Hepatocyte (in vitro differentiated cells): ENCODE measurements at regions not wholly inside any gene's neighbourhood (a gene's known extent, or its start where the extent isn't known, plus 50 kb on each side); places are given as distances from the start of the nearest gene placed in this dataset.

ENCODE experiments used
- DNase-seq: peaks from one replicate; pipeline ENCODE4 v3.0.0-alpha.2; 2016; ENCODE audit warnings: low spot score
- H2AFZ ChIP-seq: fragments of 200-600 bp; sonication (generic); 2 replicates; pipeline ENCODE4 v1.6.0; 2016; ENCODE audit warnings: antibody characterized with exemption, mild to moderate bottlenecking
- H3K27ac ChIP-seq: fragments of 200-600 bp; sonication (generic); 2 replicates; pipeline ENCODE4 v1.5.1; 2016; ENCODE audit warnings: mild to moderate bottlenecking
- H3K27me3 ChIP-seq: fragments of 200-600 bp; sonication (generic); 2 replicates; pipeline ENCODE4 v1.6.1; 2016
- H3K36me3 ChIP-seq: fragments of 200-600 bp; sonication (generic); replicated peaks from 2 replicates; pipeline ENCODE4 v1.5.1; 2016; ENCODE audit warnings: low read depth; ENCODE audit not compliant: insufficient read depth
- H3K4me1 ChIP-seq: fragments of 200-600 bp; sonication (generic); 2 replicates; pipeline ENCODE4 v1.5.1; 2016; ENCODE audit warnings: mild to moderate bottlenecking, moderate library complexity; ENCODE audit not compliant: insufficient read depth
- H3K4me2 ChIP-seq: fragments of 200-600 bp; sonication (generic); 2 replicates; pipeline ENCODE4 v1.6.0; 2016
- H3K4me3 ChIP-seq: fragments of 200-600 bp; sonication (generic); 2 replicates; pipeline ENCODE4 v1.5.1; 2016; ENCODE audit warnings: mild to moderate bottlenecking
- H3K79me2 ChIP-seq: fragments of 200-600 bp; sonication (generic); 2 replicates; pipeline ENCODE4 v1.6.0; 2017; ENCODE audit warnings: mild to moderate bottlenecking
- H3K9me2 ChIP-seq: fragments of 200-600 bp; sonication (generic); replicated peaks from 2 replicates; pipeline ENCODE4 v1.6.0; 2017; ENCODE audit warnings: mild to moderate bottlenecking; ENCODE audit not compliant: insufficient read depth
- H3K9me3 ChIP-seq: fragments of 200-600 bp; sonication (generic); 2 replicates; pipeline ENCODE4 v1.5.1; 2016; ENCODE audit warnings: low read depth, mild to moderate bottlenecking
- H4K20me1 ChIP-seq: fragments of 200-600 bp; sonication (generic); 2 replicates; pipeline ENCODE4 v1.6.0; 2016; ENCODE audit warnings: mild to moderate bottlenecking; ENCODE audit not compliant: insufficient read depth, poor library complexity, severe bottlenecking
- EZH2 ChIP-seq: fragments of 200-600 bp; sonication (generic); IDR thresholded peaks from 2 replicates; pipeline ENCODE4 v1.6.1; 2016; ENCODE audit warnings: antibody characterized with exemption, mild to moderate bottlenecking, borderline replicate concordance
- EZH2phosphoT487 ChIP-seq: fragments of 200-600 bp; sonication (generic); IDR thresholded peaks from one replicate; pipeline ENCODE4 v1.6.1; 2018; ENCODE audit warnings: antibody characterized with exemption, mild to moderate bottlenecking, low read depth, moderate library complexity; ENCODE audit not compliant: unreplicated experiment, severe bottlenecking
- WGBS: methylation state at CpG from one replicate; pipeline ENCODE4 v1.1.6; 2016; ENCODE audit warnings: low lambda C conversion rate; ENCODE audit errors: missing lambda C conversion rate; 5-methylcytosine and 5-hydroxymethylcytosine counted together
- TF ChIP-seq, protein P1 (sequence below): fragments of 200-600 bp; sonication (generic); IDR thresholded peaks from 2 replicates; pipeline ENCODE4 v1.5.1; 2016; ENCODE audit warnings: antibody characterized with exemption, mild to moderate bottlenecking; ENCODE audit not compliant: poor library complexity

DNA sequence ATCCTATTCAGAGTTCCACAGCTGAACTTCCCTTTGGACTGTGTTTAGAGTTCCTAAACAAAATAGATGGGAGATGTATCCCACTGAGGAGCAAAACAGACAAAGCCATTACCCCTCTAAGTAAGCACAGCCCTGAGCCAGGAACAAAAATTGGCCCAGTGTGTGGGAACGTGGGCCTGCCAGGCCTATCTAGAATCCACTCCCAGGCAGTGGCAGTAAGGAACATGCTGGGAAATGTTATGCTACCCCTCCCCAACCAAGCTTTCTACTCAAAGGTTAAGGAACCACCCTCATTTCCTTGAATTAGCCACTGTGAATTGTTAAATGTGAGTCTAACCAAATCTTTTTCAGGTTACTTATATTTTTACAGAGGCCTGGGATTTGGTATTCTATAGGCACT is 405.1 kb upstream of the PTGER4 start:
- Histone ChIP-seq H3K4me1 (no peaks in the 10 kb centered on the region), H3K9me3 (no peaks in the 10 kb centered on the region), H3K36me3 (no peaks in the 10 kb centered on the region), H2AFZ (no peak overlapping the region), H3K27me3 (no peaks in the 10 kb centered on the region), H3K79me2 (no peaks in the 10 kb centered on the region), H3K27ac (no peak overlapping the region), H4K20me1 (no peaks in the 10 kb centered on the region), H3K4me2 (no peak overlapping the region), H3K4me3 (no peak overlapping the region), H3K9me2 (no peaks in the 10 kb centered on the region)
- 89% methylated on average over 1 of the region's 1 CpG for WGBS
- no peak for DNase-seq
- no peak for TF ChIP-seq EZH2
- TF ChIP-seq, protein P1, sequence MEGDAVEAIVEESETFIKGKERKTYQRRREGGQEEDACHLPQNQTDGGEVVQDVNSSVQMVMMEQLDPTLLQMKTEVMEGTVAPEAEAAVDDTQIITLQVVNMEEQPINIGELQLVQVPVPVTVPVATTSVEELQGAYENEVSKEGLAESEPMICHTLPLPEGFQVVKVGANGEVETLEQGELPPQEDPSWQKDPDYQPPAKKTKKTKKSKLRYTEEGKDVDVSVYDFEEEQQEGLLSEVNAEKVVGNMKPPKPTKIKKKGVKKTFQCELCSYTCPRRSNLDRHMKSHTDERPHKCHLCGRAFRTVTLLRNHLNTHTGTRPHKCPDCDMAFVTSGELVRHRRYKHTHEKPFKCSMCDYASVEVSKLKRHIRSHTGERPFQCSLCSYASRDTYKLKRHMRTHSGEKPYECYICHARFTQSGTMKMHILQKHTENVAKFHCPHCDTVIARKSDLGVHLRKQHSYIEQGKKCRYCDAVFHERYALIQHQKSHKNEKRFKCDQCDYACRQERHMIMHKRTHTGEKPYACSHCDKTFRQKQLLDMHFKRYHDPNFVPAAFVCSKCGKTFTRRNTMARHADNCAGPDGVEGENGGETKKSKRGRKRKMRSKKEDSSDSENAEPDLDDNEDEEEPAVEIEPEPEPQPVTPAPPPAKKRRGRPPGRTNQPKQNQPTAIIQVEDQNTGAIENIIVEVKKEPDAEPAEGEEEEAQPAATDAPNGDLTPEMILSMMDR = no peak
- TF ChIP-seq EZH2phosphoT487 = no peak

DNA sequence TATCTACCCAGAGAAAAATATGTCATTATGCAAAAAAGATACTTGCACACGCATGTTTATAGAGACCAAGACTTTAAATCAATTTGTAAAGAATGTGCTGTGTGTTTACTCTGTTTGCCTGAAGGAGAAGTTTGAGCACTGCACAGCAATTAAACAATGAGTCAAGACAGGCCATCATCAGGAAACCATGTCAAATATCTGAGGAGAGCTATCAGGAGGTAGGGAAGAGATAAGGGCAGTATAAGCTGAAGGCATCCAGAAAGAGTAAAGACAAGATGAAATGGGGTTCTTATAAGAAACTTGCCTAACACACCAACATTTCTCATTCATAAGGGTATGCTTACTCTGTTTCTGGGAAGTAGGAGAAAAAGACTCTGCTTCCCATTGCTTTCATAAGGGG is 405.8 kb upstream of the PTGER4 start:
- no peak overlapping the region for H3K4me3 ChIP-seq
- H3K4me2 ChIP-seq = no peak overlapping the region
- no peaks in the 10 kb centered on the region for H3K27me3 ChIP-seq
- TF ChIP-seq, protein P1 = no peak
- TF ChIP-seq EZH2 = no peak
- H3K36me3 ChIP-seq = no peaks in the 10 kb centered on the region
- H4K20me1 ChIP-seq = no peaks in the 10 kb centered on the region
- H3K4me1 ChIP-seq = no peaks in the 10 kb centered on the region
- H3K79me2 ChIP-seq = no peaks in the 10 kb centered on the region
- DNase-seq = no peak
- no peaks in the 10 kb centered on the region for H3K9me2 ChIP-seq
- H3K27ac ChIP-seq = no peak overlapping the region
- no peak overlapping the region for H2AFZ ChIP-seq
- H3K9me3 ChIP-seq = no peaks in the 10 kb centered on the region
- 69% methylated on average over 1 of the region's 1 CpG for WGBS

DNA sequence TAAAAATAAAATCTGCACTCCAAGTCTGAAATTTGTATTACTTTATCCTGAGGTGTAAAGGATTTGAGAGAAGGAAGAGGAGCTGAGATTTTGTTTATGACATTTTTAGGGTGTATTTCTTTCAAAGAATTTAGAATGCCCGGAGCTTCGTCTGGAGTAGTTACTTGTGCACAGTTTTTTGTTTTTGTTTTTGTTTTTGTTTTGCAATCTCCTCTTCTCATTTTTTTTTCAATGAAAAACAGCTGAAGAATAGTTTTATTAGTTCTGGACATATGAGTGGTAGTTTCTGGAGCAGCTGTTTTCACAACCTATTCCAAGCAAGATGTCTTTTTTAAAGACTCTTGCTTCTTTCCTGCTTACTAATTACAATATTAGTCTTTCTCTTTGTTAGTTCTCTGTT is 408.2 kb upstream of the PTGER4 start:
- H4K20me1 ChIP-seq = no peaks in the 10 kb centered on the region
- WGBS = 89% methylated on average over 2 of the region's 2 CpGs
- no peak for DNase-seq
- H3K79me2 ChIP-seq = no peaks in the 10 kb centered on the region
- no peak overlapping the region for H3K27ac ChIP-seq
- no peaks in the 10 kb centered on the region for H3K36me3 ChIP-seq
- H3K4me3 ChIP-seq = no peak overlapping the region
- H3K9me3 ChIP-seq = no peaks in the 10 kb centered on the region
- no peaks in the 10 kb centered on the region for H3K4me1 ChIP-seq
- H3K4me2 ChIP-seq = no peak overlapping the region
- no peaks in the 10 kb centered on the region for H3K9me2 ChIP-seq
- no peaks in the 10 kb centered on the region for H3K27me3 ChIP-seq
- TF ChIP-seq EZH2 (no peak), EZH2phosphoT487 (no peak)
- TF ChIP-seq, protein P1 = no peak
- H2AFZ ChIP-seq = no peak overlapping the region

DNA sequence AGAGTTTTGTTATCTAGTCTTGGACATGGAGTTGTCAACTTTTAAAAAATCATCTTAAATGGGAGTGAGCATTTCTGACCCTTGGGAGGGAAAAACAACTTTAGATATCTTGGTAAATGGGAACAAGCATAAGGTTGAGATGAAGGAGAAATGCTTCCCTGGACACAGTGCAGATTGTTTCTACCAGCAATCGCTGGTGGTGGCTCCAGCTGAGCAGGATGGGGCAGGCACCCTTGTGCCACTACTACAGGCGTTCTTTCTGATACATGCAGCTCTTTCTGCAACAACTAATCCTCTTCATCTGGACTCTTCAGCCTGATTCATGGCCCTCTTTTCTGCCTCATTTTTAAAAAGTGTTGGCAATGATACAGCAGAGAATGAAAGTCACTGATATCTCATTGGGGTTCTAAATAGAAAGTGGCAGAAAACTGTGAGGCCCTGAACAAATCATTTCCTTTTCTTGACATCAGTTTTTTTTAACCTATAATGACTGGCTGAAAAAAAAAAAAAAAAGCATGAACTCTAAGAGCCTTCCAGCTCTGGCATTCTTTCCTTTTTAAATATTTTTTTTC is 409.4 kb upstream of the PTGER4 start:
- no peak for DNase-seq
- TF ChIP-seq EZH2 (no peak), EZH2phosphoT487 (no peak)
- TF ChIP-seq, protein P1 = no peak
- Histone ChIP-seq H2AFZ (no peak overlapping the region), H3K9me3 (no peaks in the 10 kb centered on the region), H3K4me1 (no peaks in the 10 kb centered on the region), H3K27ac (no peak overlapping the region), H3K4me3 (no peak overlapping the region), H3K27me3 (no peaks in the 10 kb centered on the region), H3K79me2 (no peaks in the 10 kb centered on the region), H4K20me1 (no peaks in the 10 kb centered on the region), H3K36me3 (no peaks in the 10 kb centered on the region), H3K4me2 (no peak overlapping the region), H3K9me2 (no peaks in the 10 kb centered on the region)
- 68% methylated on average over 2 of the region's 2 CpGs for WGBS
